ENCODE measurements at regions not wholly inside any gene's neighbourhood (a gene's known extent, or its start where the extent isn't known, plus 50 kb on each side); places are given as distances from the start of the nearest gene placed in this dataset.

DNA sequence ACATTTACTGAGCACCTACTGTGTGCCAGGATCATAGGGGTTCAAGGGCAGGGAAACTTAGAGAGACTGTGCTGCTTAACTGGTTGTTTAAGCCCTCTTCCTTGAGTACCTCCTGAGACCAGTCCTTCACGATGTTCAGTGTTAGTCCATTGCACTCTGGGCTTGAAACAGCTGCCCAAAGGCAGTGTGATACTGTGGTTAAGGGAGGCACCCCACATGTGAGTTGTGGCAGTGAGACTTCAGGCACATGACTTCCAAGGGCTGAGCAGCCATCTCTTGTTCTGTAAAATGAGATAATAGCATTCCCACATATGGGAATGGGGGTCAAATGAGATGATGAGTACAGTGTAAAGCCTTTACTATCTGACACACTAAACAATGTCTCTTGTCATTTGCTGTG, 75.1 kb downstream of the LINGO1 start:
- no peak for DNase-seq

DNA sequence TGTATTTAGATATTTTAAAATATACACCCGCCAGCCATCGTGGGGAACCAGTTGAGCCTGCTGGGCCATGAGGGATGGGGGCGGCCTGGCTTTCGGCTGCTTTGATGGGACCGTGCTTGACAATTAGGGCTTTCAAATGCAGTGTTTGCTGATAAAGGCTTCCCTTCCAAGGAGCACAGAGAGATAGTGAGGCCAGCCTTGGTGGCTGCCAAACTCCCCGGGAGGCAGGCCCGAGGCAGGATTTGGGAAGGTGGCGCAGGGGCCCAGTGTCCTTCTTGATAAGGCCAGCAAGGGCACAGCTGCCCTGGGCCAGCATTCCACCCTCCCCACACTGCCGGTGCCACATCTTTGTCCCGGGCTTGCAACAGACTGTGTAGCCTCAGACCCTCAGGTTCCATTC, 75.6 kb downstream of the LINGO1 start:
- DNase-seq: no peak

DNA sequence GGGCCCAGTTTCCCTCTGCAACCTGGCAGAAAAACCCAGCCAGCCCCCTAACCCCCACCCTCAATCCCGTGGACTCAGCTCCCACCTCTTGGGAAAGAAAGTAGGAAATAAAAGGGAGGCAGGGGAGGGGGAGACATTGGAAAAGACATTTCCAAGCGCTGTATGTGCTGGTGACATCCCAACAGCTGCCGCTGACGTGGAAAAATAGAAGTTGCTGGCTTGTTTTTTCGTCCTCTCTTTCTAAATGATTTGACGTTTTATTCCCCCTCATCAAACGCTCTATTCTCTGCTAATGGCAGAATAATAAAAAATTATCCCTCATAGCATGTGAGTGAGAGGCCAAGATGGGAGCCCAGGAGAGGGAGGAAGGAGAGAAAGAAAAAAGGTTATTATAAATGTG, 76.1 kb downstream of the LINGO1 start:
- no peak for DNase-seq

DNA sequence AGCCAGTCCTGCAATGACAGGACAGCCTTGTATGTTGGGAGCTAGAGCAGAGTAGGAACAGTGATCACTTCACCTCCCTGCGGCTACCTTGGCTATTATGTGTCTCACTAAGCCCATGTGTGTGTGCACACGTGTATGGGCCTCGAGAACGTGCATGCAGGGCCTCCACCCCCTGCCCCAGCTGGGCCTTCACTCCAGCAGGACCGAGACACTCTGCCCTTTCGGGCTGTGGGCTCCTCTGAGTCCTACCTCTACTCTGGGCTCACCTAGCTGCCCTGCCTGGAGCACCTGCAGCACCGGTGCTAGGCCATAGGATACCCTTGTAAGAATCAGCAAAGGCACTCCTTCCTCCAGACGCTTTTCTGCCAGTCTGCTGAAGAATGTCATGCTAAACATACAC, 77.5 kb downstream of the LINGO1 start:
- no peak for DNase-seq

DNA sequence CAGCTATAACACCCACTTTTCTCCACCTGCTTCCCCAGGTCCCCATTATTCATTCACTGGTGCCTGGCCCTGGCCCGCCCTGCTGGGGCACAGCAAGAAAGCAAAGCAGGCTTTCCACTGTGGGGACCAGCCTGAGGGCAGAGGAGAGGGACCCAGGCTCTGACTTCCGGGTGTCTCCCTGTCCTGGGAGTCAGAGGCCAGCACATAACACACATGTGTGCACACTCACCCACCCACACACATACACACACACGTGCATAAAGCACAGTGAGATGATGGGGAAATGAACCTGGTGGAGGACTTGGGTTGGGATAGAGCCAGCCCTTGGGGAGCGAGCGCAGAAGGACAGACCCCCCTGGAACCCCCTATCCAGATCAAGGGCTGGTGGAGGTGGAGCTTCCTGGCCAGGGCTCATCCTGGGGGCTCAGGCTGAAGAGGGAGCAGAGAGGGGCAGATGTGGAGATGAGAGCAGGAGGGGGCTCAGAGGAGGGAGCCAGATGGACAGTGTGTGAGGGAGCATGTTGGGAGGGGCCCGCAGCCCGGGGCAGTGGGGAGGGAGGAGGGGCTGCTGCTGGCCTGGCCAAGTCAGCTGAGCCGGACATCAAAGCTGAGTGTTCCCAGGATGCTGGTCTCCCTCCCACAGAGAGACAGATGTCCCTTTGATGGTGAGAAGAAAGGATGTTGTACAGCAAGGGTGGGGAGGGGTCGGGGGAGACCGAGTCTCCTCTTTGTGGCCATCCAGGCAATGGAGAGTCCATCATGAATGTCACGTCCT, 78.2 kb downstream of the LINGO1 start:
- no peak for DNase-seq

GRCh38 chr15:77553695-77554094, 79.0 kb downstream of the LINGO1 start:
- DNase-seq: no peak

- no peak for DNase-seq
Observed at GRCh38 chr15:77553257-77553656, 79.5 kb downstream of the LINGO1 start.

GRCh38 chr15:77552066-77552465, 80.6 kb downstream of the LINGO1 start:
- DNase-seq: no peak

DNA sequence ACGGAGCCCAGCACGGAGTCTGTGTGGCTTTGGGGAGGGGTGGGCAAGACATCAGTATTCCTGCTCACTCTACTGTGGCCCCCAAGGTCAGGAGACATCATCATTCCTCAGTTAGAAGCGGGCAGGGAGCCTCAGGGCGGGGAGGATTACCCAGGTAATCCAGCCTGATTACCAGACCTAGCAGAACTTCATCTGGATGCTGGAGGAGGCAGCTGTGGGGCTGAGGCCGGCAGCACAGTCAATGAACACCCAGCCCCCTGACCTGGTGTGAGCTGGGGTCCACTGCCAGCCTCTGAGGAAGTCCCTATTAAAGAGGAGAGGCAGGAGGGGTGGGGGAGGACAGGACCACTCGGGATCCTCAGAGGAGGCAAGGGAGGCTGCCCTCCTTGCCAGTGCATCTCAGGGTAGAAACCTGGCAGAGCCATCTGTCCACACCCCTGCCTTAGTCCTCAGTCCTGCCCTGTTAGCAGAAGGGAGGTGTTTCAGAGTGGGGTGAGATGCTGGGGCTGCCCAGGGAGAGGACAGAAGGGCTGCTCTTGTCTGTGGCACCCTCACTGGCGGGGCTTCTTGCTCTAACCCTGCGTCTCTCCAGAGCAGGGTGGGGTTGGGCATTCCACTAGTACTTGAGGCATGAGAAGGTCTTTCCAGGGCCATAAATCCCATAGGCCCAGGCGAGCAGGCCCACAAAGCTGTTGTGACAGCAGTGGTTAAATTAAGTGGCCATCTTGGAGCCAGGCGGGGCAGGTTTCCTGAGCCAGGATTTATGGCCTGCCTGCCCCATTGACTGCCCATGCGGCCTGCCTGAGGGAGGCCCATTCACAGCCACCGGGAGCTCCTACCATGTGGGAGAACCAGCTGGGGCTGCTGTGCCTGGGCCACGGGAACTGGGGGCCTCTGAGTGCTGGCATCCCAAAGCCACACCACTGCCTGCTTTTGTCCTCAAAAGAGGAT, 82.1 kb downstream of the LINGO1 start:
- DNase-seq: no peak

- DNase-seq: no peak
Observed at GRCh38 chr15:77549576-77550288, 83.0 kb downstream of the LINGO1 start.

DNA sequence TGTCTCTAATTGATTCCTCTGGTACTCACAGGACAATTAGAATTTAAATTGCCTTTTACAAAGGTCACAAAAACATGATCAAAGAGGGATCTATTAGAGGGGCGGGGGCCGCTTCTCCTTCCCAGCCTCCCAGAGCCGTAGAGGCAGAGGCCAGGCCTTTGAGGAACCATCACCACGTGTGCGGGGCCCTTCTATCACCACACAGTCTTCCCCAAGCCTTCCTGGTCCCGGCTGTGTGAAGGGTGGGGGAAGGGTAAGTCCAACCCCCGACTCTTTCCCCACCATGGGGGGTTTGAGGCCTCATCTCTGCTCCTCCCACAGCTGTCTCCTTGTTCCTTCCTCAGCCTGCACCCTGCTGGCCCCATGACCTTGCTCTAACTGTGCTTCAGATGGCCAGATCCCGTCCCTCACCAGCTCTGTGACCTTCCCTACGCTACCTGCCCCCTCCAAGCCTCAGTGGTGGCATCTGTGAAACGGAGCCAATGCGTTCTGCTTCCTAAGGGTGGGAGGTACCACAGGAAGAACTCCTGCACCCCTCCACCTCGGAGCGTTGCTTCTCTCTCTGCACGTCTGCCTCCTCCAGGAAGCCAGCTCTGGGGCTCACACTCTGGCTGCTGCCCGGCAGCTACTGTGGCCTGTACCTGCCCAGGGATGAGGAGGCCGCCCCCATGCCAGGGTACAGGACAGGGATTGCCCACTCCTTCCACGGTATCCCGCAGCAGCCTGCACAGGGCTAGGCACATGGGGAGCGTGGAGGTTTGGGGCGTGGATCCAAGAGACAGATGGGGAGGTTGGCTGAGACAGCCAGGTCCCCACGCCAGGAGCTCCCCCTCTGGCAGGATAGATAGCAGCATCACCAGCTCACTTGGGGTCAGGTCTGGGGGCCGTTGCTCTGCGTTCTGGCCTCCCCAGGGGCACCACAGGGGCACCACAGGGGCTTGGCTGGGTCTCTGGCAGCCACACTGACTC, 83.8 kb downstream of the LINGO1 start:
- no peak for DNase-seq

DNA sequence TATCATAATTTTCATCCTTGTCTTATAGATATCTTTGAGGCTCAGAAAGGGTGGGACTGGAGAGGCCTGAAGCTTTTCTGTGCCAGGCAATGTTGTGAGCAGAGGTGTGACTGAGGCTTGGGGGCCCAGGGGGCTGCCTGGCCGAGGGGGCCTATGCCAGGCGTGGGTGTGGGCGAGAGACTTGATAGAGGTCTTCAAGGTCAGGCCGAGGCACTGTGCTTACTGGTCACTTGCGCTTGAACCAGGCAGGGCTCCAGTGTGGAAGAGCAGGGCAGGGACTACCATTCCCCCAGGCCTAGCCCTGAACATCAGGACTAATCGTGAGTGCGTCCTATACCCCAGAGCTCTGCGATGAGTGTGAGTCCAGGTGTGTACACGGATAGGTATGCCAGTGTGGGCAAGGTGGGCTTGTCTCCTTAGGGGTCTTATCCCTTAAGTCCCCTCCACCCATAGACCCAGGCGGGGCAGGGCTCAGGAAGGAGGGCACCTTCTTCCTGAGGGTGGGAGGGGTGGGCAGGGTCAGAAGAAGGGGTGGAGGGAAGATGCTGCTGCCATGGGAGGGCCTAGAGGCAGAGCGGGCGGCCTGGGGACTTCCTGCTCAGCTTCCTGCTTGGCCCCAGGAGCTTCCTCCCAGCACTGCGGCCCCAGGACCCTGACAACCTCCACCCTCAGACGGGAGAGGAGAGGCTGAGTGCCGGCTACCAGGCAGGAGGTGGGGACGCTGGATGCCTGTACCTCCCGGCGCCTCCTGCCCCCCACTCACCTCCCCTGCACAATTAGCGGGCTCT, 84.7 kb downstream of the LINGO1 start:
- no peak for DNase-seq

GRCh38 chr15:77546870-77547269, 85.8 kb downstream of the LINGO1 start:
- no peak for DNase-seq

- no peak for DNase-seq
Observed at GRCh38 chr15:77546050-77546501, 86.6 kb downstream of the LINGO1 start.

GRCh38 chr15:77545058-77545457, 87.7 kb downstream of the LINGO1 start:
- no peak for DNase-seq

DNA sequence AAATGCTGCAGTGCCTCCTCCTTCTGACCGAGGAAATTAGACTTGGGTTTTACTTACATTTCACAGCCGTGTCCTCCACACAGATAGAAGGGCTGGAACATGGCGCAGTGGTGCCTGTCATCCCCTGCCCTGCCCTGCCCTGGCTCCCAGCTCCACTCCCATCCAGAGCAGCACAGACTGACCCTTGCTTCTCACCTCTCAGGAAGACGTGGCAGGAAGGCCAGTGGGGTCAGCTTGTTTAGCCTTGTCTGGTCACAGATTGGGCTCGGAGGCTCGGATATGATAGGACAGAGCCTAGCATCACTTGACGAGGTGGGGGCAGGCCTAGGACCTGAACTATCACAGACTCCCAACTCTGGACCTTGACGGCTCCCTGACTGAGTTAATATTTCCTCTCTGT, 88.5 kb downstream of the LINGO1 start:
- no peak for DNase-seq

DNA sequence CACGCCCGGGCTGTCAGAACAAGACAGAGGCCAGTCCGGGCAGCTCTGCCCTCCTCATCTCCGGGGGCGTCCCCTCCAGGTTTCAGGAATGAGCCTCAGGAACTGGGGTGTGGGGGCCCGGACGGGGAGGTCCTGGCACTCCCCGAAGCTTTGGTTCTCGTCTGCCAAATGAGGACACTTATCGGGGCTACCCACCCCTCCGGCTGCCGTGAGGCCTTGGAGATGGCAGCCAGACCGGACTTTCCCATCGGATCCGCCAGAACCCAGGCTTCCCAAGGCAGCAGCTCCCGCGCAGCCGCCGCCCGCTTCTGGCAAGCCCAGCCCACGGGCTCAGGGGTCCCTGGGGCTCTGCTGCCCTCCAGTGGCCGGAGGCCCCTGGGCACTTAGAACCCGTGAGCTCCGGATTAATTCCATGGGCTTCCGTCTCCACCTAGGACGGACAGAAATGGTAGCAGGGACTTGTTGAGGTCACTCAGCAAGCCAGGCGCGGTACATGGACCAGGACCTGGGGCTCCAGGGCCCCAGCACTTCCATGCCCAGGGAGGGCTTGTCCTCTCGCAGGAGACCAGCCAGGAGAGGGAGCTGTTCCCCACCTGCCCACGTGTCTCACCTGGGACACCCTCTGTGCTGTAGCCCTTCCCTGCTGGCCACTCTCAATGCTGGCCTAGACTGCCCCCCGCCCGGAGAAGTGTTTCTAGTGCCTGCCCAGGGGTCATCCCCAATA, 89.4 kb downstream of the LINGO1 start:
- DNase-seq: peak; percentile 74

DNA sequence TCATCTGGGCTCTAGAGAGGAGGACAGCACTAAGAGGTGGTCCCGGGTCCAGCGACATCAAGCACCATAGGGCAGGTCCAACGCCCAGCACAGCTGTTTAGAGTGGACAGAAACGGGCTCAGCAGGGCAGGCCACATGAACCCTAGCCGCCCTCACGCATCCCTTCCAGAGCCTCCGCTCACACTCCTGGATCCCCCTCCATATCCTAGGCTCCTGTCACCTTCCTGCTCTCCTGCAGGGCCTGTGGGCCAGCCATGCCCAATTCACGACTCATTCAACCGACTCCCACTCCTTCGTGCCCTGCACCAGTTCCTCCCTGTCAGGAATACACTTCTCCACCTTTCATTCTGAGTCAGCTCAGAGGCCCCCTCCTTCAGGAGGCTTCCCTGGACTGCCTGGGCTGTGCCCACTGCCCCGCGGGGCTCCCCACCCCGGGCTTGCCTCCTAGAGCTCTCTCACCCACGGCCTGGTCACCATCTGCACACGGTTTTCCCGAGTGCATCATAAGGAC, 90.2 kb downstream of the LINGO1 start:
- DNase-seq: no peak

- DNase-seq: no peak
Observed at GRCh38 chr15:77541421-77542181, 91.1 kb downstream of the LINGO1 start.
